GM21381 (cell line): ENCODE measurements at regions not wholly inside any gene's neighbourhood (a gene's known extent, or its start where the extent isn't known, plus 50 kb on each side); places are given as distances from the start of the nearest gene placed in this dataset.
A peak's percentile ranks its signal among the peaks of the same experiment; 100 is the strongest.

Experiments used
- ATAC-seq: cut with Tn5 transposase; IDR thresholded peaks from one replicate; pipeline ENCODE4 v1.9.1; 2021; ENCODE audit warnings: mild to moderate bottlenecking, moderate library complexity; ENCODE audit not compliant: unreplicated experiment

- ATAC-seq: no peak
Measured at GRCh38 chr2:126774290-126774689, 118.3 kb downstream of the GYPC start.

GRCh38 chr2:126774761-126775160 lies 118.8 kb downstream of the GYPC start:
- no peak for ATAC-seq

- ATAC-seq: no peak
Measured at GRCh38 chr2:126775300-126775985, 119.5 kb downstream of the GYPC start.

GRCh38 chr2:126776255-126776654 lies 120.3 kb downstream of the GYPC start:
- ATAC-seq: no peak

GRCh38 chr2:126776692-126777619 lies 121.0 kb downstream of the GYPC start:
- peak; percentile 83 for ATAC-seq

- ATAC-seq: no peak
Measured at GRCh38 chr2:126777620-126777978, 121.1 kb upstream of the TEX51 start.

- ATAC-seq: no peak
Measured at GRCh38 chr2:126778561-126779501, 119.9 kb upstream of the TEX51 start.

GRCh38 chr2:126781206-126781605 lies 117.5 kb upstream of the TEX51 start:
- ATAC-seq: no peak

GRCh38 chr2:126781806-126782205 lies 116.9 kb upstream of the TEX51 start:
- ATAC-seq: no peak

GRCh38 chr2:126782648-126783047 lies 116.0 kb upstream of the TEX51 start:
- no peak for ATAC-seq

- no peak for ATAC-seq
Measured at GRCh38 chr2:126783341-126783740, 115.3 kb upstream of the TEX51 start.

- no peak for ATAC-seq
Measured at GRCh38 chr2:126784045-126784444, 114.6 kb upstream of the TEX51 start.

- ATAC-seq: no peak
Measured at GRCh38 chr2:126784621-126785020, 114.1 kb upstream of the TEX51 start.

GRCh38 chr2:126785236-126785635 lies 113.5 kb upstream of the TEX51 start:
- no peak for ATAC-seq

- no peak for ATAC-seq
Measured at GRCh38 chr2:126785862-126786261, 112.8 kb upstream of the TEX51 start.

GRCh38 chr2:126786765-126787164 lies 111.9 kb upstream of the TEX51 start:
- no peak for ATAC-seq

- no peak for ATAC-seq
Measured at GRCh38 chr2:126787289-126787688, 111.4 kb upstream of the TEX51 start.

- no peak for ATAC-seq
Measured at GRCh38 chr2:126788113-126788512, 110.6 kb upstream of the TEX51 start.

GRCh38 chr2:126788652-126789051 lies 110.0 kb upstream of the TEX51 start:
- no peak for ATAC-seq

GRCh38 chr2:126790987-126791780 lies 107.5 kb upstream of the TEX51 start:
- no peak for ATAC-seq
